BLaER1 (cell line): ENCODE measurements at regions not wholly inside any gene's neighbourhood (a gene's known extent, or its start where the extent isn't known, plus 50 kb on each side); places are given as distances from the start of the nearest gene placed in this dataset.
"Not testable (repeated sequence)": the region's sequence is repeated elsewhere in the genome, so short reads cannot be mapped to it uniquely, and the experiment has no call there.

Experiments used
- H3K27ac ChIP-seq: shearing (Covaris generic); formaldehyde crosslinking; 2 replicates; pipeline ENCODE4 v1.8.1; 2022
- H3K27me3 ChIP-seq: shearing (Covaris generic); formaldehyde crosslinking; 2 replicates; pipeline ENCODE4 v1.8.1; 2022
- H3K36me3 ChIP-seq: shearing (Covaris generic); formaldehyde crosslinking; 2 replicates; pipeline ENCODE4 v1.8.1; 2022
- H3K4me1 ChIP-seq: shearing (Covaris generic); formaldehyde crosslinking; 2 replicates; pipeline ENCODE4 v1.8.1; 2022
- H3K4me2 ChIP-seq: shearing (Covaris generic); formaldehyde crosslinking; 2 replicates; pipeline ENCODE4 v1.8.1; 2022
- H3K4me3 ChIP-seq: shearing (Covaris generic); formaldehyde crosslinking; 2 replicates; pipeline ENCODE4 v1.8.1; 2022
- H3K9ac ChIP-seq: shearing (Covaris generic); formaldehyde crosslinking; 2 replicates; pipeline ENCODE4 v1.8.1; 2022
- H3K9me3 ChIP-seq: shearing (Covaris generic); formaldehyde crosslinking; 2 replicates; pipeline ENCODE4 v1.8.1; 2022
- H4K20me1 ChIP-seq: shearing (Covaris generic); formaldehyde crosslinking; 2 replicates; pipeline ENCODE4 v1.8.1; 2022
- Cebpa-rat ChIP-seq: shearing (Covaris generic); IDR thresholded peaks from 2 replicates; pipeline ENCODE4 v1.8.1; 2022

DNA sequence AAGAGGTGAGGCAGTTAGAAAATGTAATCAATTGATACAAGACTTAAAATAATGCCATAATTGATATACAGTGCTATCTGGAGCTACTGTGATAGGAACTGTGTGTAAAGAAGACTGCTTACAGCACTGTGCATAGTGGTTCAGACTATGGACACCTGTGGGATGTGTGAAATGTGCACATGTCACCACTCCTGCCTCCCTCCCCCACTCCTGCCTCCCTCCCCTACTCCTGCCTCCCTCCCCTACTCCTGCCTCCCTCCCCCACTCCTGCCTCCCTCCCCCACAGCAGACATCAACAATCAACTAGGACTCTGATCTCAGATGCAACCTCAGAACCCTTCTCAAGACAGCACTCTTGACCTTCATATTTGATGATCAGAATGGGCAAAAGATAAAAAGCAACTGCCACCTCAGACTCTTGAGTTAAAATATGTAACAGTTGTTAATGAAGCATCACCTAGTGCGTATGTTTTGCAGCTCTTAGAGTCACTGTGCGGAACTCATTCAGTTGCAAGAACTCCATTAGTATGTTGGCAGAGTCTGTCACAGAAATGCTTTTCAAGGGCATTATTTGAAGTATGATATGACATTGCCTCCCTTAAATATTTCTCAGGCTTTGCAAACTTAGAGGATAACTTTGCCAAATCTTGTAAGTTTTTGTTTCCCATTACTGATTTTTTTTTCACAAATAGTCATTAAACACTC, 255.2 kb upstream of the DDHD1 start:
- no peaks in the 10 kb centered on the region for H3K36me3 ChIP-seq
- no peak overlapping the region for H3K4me2 ChIP-seq
- no peak overlapping the region for H3K4me3 ChIP-seq
- no peaks in the 10 kb centered on the region for H3K4me1 ChIP-seq
- no peak for TF ChIP-seq Cebpa-rat
- H3K9ac ChIP-seq = no peak overlapping the region
- no peaks in the 10 kb centered on the region for H3K9me3 ChIP-seq
- no peaks in the 10 kb centered on the region for H3K27me3 ChIP-seq
- H4K20me1 ChIP-seq = no peaks in the 10 kb centered on the region
- H3K27ac ChIP-seq = no peak overlapping the region

- Histone ChIP-seq H4K20me1 (no peaks in the 10 kb centered on the region), H3K4me2 (no peak overlapping the region), H3K27ac (no peak overlapping the region), H3K4me1 (no peaks in the 10 kb centered on the region), H3K9ac (no peak overlapping the region), H3K4me3 (no peak overlapping the region), H3K27me3 (no peaks in the 10 kb centered on the region), H3K9me3 (no peaks in the 10 kb centered on the region), H3K36me3 (no peaks in the 10 kb centered on the region)
- no peak for TF ChIP-seq Cebpa-rat
Measured at GRCh38 chr14:53406519-53406918, 253.4 kb upstream of the DDHD1 start.

GRCh38 chr14:53401646-53402045, 248.5 kb upstream of the DDHD1 start:
- H3K27ac ChIP-seq = no peak overlapping the region
- H3K36me3 ChIP-seq = no peaks in the 10 kb centered on the region
- H3K9ac ChIP-seq = no peak overlapping the region
- H3K27me3 ChIP-seq = no peaks in the 10 kb centered on the region
- H3K4me2 ChIP-seq = no peak overlapping the region
- H3K4me3 ChIP-seq = no peak overlapping the region
- no peak for TF ChIP-seq Cebpa-rat
- H3K9me3 ChIP-seq = no peaks in the 10 kb centered on the region
- no peaks in the 10 kb centered on the region for H3K4me1 ChIP-seq
- H4K20me1 ChIP-seq = no peaks in the 10 kb centered on the region

DNA sequence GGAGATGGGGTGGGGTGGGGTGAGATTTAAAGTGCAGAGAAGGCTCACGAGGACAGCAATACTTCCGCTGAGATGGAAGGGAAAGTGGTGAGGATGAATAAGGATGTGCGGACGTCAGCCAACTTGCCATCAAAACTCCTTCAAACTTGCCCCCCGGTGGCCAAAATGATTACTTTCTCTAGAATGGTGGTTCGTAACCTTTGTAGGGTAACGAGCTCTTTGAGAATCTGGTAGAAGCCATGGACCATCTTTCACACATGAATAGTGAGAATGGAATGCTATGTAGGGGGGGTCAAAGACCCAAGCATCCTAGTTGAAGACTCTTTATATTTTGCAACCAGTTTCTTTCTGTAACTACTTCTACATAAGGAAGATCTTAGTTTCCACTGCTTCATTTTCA, 245.9 kb upstream of the DDHD1 start:
- Histone ChIP-seq H3K27me3 (no peaks in the 10 kb centered on the region), H3K9me3 (peaks cover 20% of the 10 kb centered on the region), H3K27ac (no peak overlapping the region), H4K20me1 (no peaks in the 10 kb centered on the region), H3K4me3 (no peak overlapping the region), H3K4me2 (no peak overlapping the region), H3K9ac (no peak overlapping the region), H3K4me1 (no peaks in the 10 kb centered on the region), H3K36me3 (no peaks in the 10 kb centered on the region)
- no peak for TF ChIP-seq Cebpa-rat

DNA sequence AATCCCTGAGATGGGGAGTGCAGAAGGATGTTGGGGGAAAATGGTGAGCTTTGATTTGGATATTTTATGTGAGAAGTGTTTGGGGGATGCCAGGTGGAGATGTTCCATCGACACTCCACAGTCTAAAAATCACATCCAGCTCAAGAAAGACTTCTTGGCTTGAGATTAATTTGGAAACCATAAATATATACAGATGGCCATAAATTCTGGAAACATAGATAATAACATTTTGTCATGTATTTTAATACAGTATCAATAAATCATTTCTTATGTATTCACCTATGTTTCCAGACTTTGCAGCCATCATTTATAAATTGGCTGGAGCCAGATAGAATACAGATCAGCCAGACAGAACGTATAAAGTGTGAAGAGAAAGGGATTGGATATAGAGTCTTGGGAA, 245.5 kb upstream of the DDHD1 start:
- H3K27me3 ChIP-seq = no peaks in the 10 kb centered on the region
- no peak overlapping the region for H3K4me3 ChIP-seq
- TF ChIP-seq Cebpa-rat = no peak
- H3K9ac ChIP-seq = no peak overlapping the region
- H3K9me3 ChIP-seq = peaks cover 25% of the 10 kb centered on the region
- H3K4me1 ChIP-seq = no peaks in the 10 kb centered on the region
- no peaks in the 10 kb centered on the region for H4K20me1 ChIP-seq
- no peaks in the 10 kb centered on the region for H3K36me3 ChIP-seq
- H3K27ac ChIP-seq = no peak overlapping the region
- H3K4me2 ChIP-seq = no peak overlapping the region

- H3K9ac ChIP-seq, H3K36me3 ChIP-seq, H4K20me1 ChIP-seq, H3K27ac ChIP-seq, H3K4me3 ChIP-seq, H3K4me2 ChIP-seq, H3K4me1 ChIP-seq, H3K27me3 ChIP-seq: not testable (repeated sequence)
- H3K9me3 ChIP-seq = peaks cover 32% of the 10 kb centered on the region
Measured at GRCh38 chr14:53395267-53395666, 242.1 kb upstream of the DDHD1 start.

DNA sequence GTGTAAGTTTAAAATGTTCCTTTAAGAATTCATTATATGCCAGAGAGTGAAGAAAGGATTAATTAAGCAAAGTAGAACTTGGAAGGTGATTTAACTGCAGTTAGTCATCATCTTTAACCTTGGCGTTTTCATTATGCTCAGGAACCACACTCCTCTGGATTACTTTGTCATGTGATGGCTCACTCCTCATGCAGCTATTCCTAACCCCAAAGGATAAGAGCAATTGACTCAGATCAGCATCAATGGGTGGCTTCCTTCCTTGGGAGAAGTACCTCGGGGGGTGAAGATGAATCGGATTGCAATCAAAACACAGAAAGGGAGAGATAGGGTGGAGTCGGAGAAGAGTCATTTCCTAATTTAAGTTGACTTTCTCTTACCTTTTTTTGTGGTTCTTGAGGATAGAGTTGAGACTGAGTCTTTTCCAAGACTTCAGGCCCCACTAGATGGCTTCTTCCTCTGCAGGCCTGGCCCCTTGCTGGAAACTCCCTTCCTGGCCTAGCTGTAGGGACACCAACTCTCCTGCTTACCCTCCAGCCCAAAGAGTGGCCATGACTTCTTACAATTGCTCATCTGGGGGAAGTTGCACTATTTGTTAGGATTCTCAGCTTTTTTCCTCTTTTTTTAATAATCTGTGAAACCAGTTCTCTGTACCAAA, 238.6 kb upstream of the DDHD1 start:
- no peak overlapping the region for H3K4me2 ChIP-seq
- no peaks in the 10 kb centered on the region for H4K20me1 ChIP-seq
- H3K9ac ChIP-seq = no peak overlapping the region
- peaks cover 6% of the 10 kb centered on the region for H3K4me1 ChIP-seq
- no peak for TF ChIP-seq Cebpa-rat
- H3K9me3 ChIP-seq = peaks cover 32% of the 10 kb centered on the region
- H3K4me3 ChIP-seq = no peak overlapping the region
- no peaks in the 10 kb centered on the region for H3K36me3 ChIP-seq
- H3K27me3 ChIP-seq = no peaks in the 10 kb centered on the region
- no peak overlapping the region for H3K27ac ChIP-seq

GRCh38 chr14:53391156-53391555, 238.0 kb upstream of the DDHD1 start:
- Histone ChIP-seq H3K27me3 (no peaks in the 10 kb centered on the region), H3K4me2 (no peak overlapping the region), H3K9me3 (peaks cover 31% of the 10 kb centered on the region), H3K9ac (no peak overlapping the region), H4K20me1 (no peaks in the 10 kb centered on the region), H3K27ac (no peak overlapping the region), H3K4me1 (peaks cover 9% of the 10 kb centered on the region), H3K4me3 (no peak overlapping the region), H3K36me3 (no peaks in the 10 kb centered on the region)
- TF ChIP-seq Cebpa-rat = no peak

GRCh38 chr14:53390008-53390407, 236.9 kb upstream of the DDHD1 start:
- Histone ChIP-seq H3K36me3 (no peaks in the 10 kb centered on the region), H3K9ac (no peak overlapping the region), H3K4me1 (peaks cover 9% of the 10 kb centered on the region), H3K4me2 (no peak overlapping the region), H3K9me3 (peaks cover 21% of the 10 kb centered on the region), H4K20me1 (no peaks in the 10 kb centered on the region), H3K27ac (no peak overlapping the region), H3K27me3 (no peaks in the 10 kb centered on the region), H3K4me3 (no peak overlapping the region)
- no peak for TF ChIP-seq Cebpa-rat

- Histone ChIP-seq H3K9ac (no peak overlapping the region), H3K4me2 (no peak overlapping the region), H3K4me3 (no peak overlapping the region), H3K27me3 (no peaks in the 10 kb centered on the region), H3K9me3 (peaks cover 13% of the 10 kb centered on the region), H3K27ac (no peak overlapping the region), H3K36me3 (no peaks in the 10 kb centered on the region), H3K4me1 (peaks cover 9% of the 10 kb centered on the region), H4K20me1 (no peaks in the 10 kb centered on the region)
- TF ChIP-seq Cebpa-rat = no peak
Measured at GRCh38 chr14:53389202-53389601, 236.1 kb upstream of the DDHD1 start.

GRCh38 chr14:53386362-53386761, 233.2 kb upstream of the DDHD1 start:
- Histone ChIP-seq H3K4me3 (no peak overlapping the region), H4K20me1 (no peaks in the 10 kb centered on the region), H3K36me3 (no peaks in the 10 kb centered on the region), H3K27me3 (no peaks in the 10 kb centered on the region), H3K9me3 (no peaks in the 10 kb centered on the region), H3K4me2 (0 out of 2 replicates have a peak overlapping the region, but pooled peaks have one; percentile 3), H3K27ac (no peak overlapping the region), H3K9ac (no peak overlapping the region), H3K4me1 (peaks cover 9% of the 10 kb centered on the region)
- TF ChIP-seq Cebpa-rat = no peak
